ENCODE measurements at regions not wholly inside any gene's neighbourhood (a gene's known extent, or its start where the extent isn't known, plus 50 kb on each side); places are given as distances from the start of the nearest gene placed in this dataset.
"Not testable (repeated sequence)": the region's sequence is repeated elsewhere in the genome, so short reads cannot be mapped to it uniquely, and the experiment has no call there.

GRCh38 chr16:8126313-8126712 lies 464.0 kb downstream of the TMEM114 start:
- Histone ChIP-seq H3K9me3 (ENCODE audit: control insufficient read depth, insufficient read depth, low read depth, low read length) (peaks cover 9% of the 10 kb centered on the region), H3K27ac (ENCODE audit: low read depth, low read length) (no peak overlapping the region), H3K27me3 (ENCODE audit: control insufficient read depth, insufficient read depth, low read length) (no peaks in the 10 kb centered on the region), H3K36me3 (ENCODE audit: control insufficient read depth, insufficient read depth, low read length) (no peaks in the 10 kb centered on the region), H3K4me3 (ENCODE audit: low read depth, low read length) (no peak overlapping the region), H3K4me1 (ENCODE audit: control insufficient read depth, insufficient read depth, low read length) (no peaks in the 10 kb centered on the region), H3K9ac (ENCODE audit: low read length) (no peak overlapping the region)

- no peaks in the 10 kb centered on the region for H3K36me3 ChIP-seq (ENCODE audit: control insufficient read depth, insufficient read depth, low read length)
- H3K4me1 ChIP-seq (ENCODE audit: control insufficient read depth, insufficient read depth, low read length): no peaks in the 10 kb centered on the region
- H3K27me3 ChIP-seq (ENCODE audit: control insufficient read depth, insufficient read depth, low read length): no peaks in the 10 kb centered on the region
- no peak overlapping the region for H3K9ac ChIP-seq (ENCODE audit: low read length)
- no peak overlapping the region for H3K27ac ChIP-seq (ENCODE audit: low read depth, low read length)
- H3K9me3 ChIP-seq (ENCODE audit: control insufficient read depth, insufficient read depth, low read depth, low read length): peaks cover 3% of the 10 kb centered on the region; the same call in 1 of the 2 replicates
- H3K4me3 ChIP-seq (ENCODE audit: low read depth, low read length): no peak overlapping the region
Observed at GRCh38 chr16:8120001-8120400, 470.3 kb downstream of the TMEM114 start.

- Histone ChIP-seq H3K9ac (ENCODE audit: low read length) (no peak overlapping the region), H3K36me3 (ENCODE audit: control insufficient read depth, insufficient read depth, low read length) (no peaks in the 10 kb centered on the region), H3K4me1 (ENCODE audit: control insufficient read depth, insufficient read depth, low read length) (no peaks in the 10 kb centered on the region), H3K27ac (ENCODE audit: low read depth, low read length) (no peak overlapping the region), H3K27me3 (ENCODE audit: control insufficient read depth, insufficient read depth, low read length) (no peaks in the 10 kb centered on the region), H3K4me3 (ENCODE audit: low read depth, low read length) (no peak overlapping the region), H3K9me3 (ENCODE audit: control insufficient read depth, insufficient read depth, low read depth, low read length) (peaks cover 17% of the 10 kb centered on the region)
Observed at GRCh38 chr16:8115814-8116213, 474.5 kb downstream of the TMEM114 start.

- H3K4me3 ChIP-seq (ENCODE audit: low read depth, low read length); H3K27ac ChIP-seq (ENCODE audit: low read depth, low read length); H3K4me1 ChIP-seq (ENCODE audit: control insufficient read depth, insufficient read depth, low read length); H3K36me3 ChIP-seq (ENCODE audit: control insufficient read depth, insufficient read depth, low read length); H3K27me3 ChIP-seq (ENCODE audit: control insufficient read depth, insufficient read depth, low read length); H3K9ac ChIP-seq (ENCODE audit: low read length): not testable (repeated sequence)
- peaks cover 17% of the 10 kb centered on the region for H3K9me3 ChIP-seq (ENCODE audit: control insufficient read depth, insufficient read depth, low read depth, low read length)
Observed at GRCh38 chr16:8114941-8115340, 475.4 kb downstream of the TMEM114 start.

GRCh38 chr16:8113843-8114242 lies 476.5 kb downstream of the TMEM114 start:
- Histone ChIP-seq H3K4me1 (ENCODE audit: control insufficient read depth, insufficient read depth, low read length) (no peaks in the 10 kb centered on the region), H3K4me3 (ENCODE audit: low read depth, low read length) (no peak overlapping the region)

GRCh38 chr16:8110572-8111514 lies 479.5 kb downstream of the TMEM114 start:
- Histone ChIP-seq H3K4me1 (ENCODE audit: control insufficient read depth, insufficient read depth, low read length) (no peaks in the 10 kb centered on the region), H3K27ac (ENCODE audit: low read depth, low read length) (no peak overlapping the region), H3K9ac (ENCODE audit: low read length) (no peak overlapping the region), H3K4me3 (ENCODE audit: low read depth, low read length) (no peak overlapping the region), H3K27me3 (ENCODE audit: control insufficient read depth, insufficient read depth, low read length) (no peaks in the 10 kb centered on the region), H3K36me3 (ENCODE audit: control insufficient read depth, insufficient read depth, low read length) (no peaks in the 10 kb centered on the region), H3K9me3 (ENCODE audit: control insufficient read depth, insufficient read depth, low read depth, low read length) (peaks cover 14% of the 10 kb centered on the region)

More at GRCh38 chr16:8113843-8114242, 476.5 kb downstream of the TMEM114 start:
- peaks cover 17% of the 10 kb centered on the region for H3K9me3 ChIP-seq (ENCODE audit: control insufficient read depth, insufficient read depth, low read depth, low read length)
- no peak overlapping the region for H3K27ac ChIP-seq (ENCODE audit: low read depth, low read length)
- H3K27me3 ChIP-seq (ENCODE audit: control insufficient read depth, insufficient read depth, low read length): no peaks in the 10 kb centered on the region
- no peaks in the 10 kb centered on the region for H3K36me3 ChIP-seq (ENCODE audit: control insufficient read depth, insufficient read depth, low read length)
- H3K9ac ChIP-seq (ENCODE audit: low read length): no peak overlapping the region

GRCh38 chr16:8109510-8110369 lies 480.6 kb downstream of the TMEM114 start:
- Histone ChIP-seq H3K4me1 (ENCODE audit: control insufficient read depth, insufficient read depth, low read length) (no peaks in the 10 kb centered on the region), H3K27me3 (ENCODE audit: control insufficient read depth, insufficient read depth, low read length) (no peaks in the 10 kb centered on the region), H3K9me3 (ENCODE audit: control insufficient read depth, insufficient read depth, low read depth, low read length) (peaks cover 14% of the 10 kb centered on the region), H3K4me3 (ENCODE audit: low read depth, low read length) (no peak overlapping the region), H3K9ac (ENCODE audit: low read length) (no peak overlapping the region), H3K27ac (ENCODE audit: low read depth, low read length) (no peak overlapping the region), H3K36me3 (ENCODE audit: control insufficient read depth, insufficient read depth, low read length) (no peaks in the 10 kb centered on the region)

GRCh38 chr16:8108991-8109509 lies 481.3 kb downstream of the TMEM114 start:
- Histone ChIP-seq H3K9ac (ENCODE audit: low read length) (no peak overlapping the region), H3K27me3 (ENCODE audit: control insufficient read depth, insufficient read depth, low read length) (no peaks in the 10 kb centered on the region), H3K27ac (ENCODE audit: low read depth, low read length) (no peak overlapping the region), H3K4me1 (ENCODE audit: control insufficient read depth, insufficient read depth, low read length) (no peaks in the 10 kb centered on the region), H3K4me3 (ENCODE audit: low read depth, low read length) (no peak overlapping the region), H3K36me3 (ENCODE audit: control insufficient read depth, insufficient read depth, low read length) (no peaks in the 10 kb centered on the region), H3K9me3 (ENCODE audit: control insufficient read depth, insufficient read depth, low read depth, low read length) (peaks cover 14% of the 10 kb centered on the region)

- Histone ChIP-seq H3K4me3 (ENCODE audit: low read depth, low read length) (no peak overlapping the region), H3K27me3 (ENCODE audit: control insufficient read depth, insufficient read depth, low read length) (no peaks in the 10 kb centered on the region), H3K36me3 (ENCODE audit: control insufficient read depth, insufficient read depth, low read length) (no peaks in the 10 kb centered on the region)
Observed at GRCh38 chr16:8107296-8107695, 483.0 kb downstream of the TMEM114 start.

GRCh38 chr16:8103649-8104289 lies 486.5 kb downstream of the TMEM114 start:
- no peak overlapping the region for H3K9ac ChIP-seq (ENCODE audit: low read length)
- H3K27me3 ChIP-seq (ENCODE audit: control insufficient read depth, insufficient read depth, low read length): no peaks in the 10 kb centered on the region
- H3K9me3 ChIP-seq (ENCODE audit: control insufficient read depth, insufficient read depth, low read depth, low read length): no peaks in the 10 kb centered on the region
- no peaks in the 10 kb centered on the region for H3K4me1 ChIP-seq (ENCODE audit: control insufficient read depth, insufficient read depth, low read length)
- H3K4me3 ChIP-seq (ENCODE audit: low read depth, low read length): no peak overlapping the region
- H3K27ac ChIP-seq (ENCODE audit: low read depth, low read length): no peak overlapping the region
- no peaks in the 10 kb centered on the region for H3K36me3 ChIP-seq (ENCODE audit: control insufficient read depth, insufficient read depth, low read length)

More at GRCh38 chr16:8107296-8107695, 483.0 kb downstream of the TMEM114 start:
- no peaks in the 10 kb centered on the region for H3K4me1 ChIP-seq (ENCODE audit: control insufficient read depth, insufficient read depth, low read length)
- no peaks in the 10 kb centered on the region for H3K9me3 ChIP-seq (ENCODE audit: control insufficient read depth, insufficient read depth, low read depth, low read length)
- H3K27ac ChIP-seq (ENCODE audit: low read depth, low read length): no peak overlapping the region
- no peak overlapping the region for H3K9ac ChIP-seq (ENCODE audit: low read length)

Measured in HUES6 (cell line).